IMR-90 (cell line): ENCODE measurements at regions not wholly inside any gene's neighbourhood (a gene's known extent, or its start where the extent isn't known, plus 50 kb on each side); places are given as distances from the start of the nearest gene placed in this dataset.

Experiments
- ATAC-seq: fragments of 200-7000 bp; cut with Tn5 transposase; 2 replicates; pipeline ENCODE4 v1.9.1; 2020; ENCODE audit warnings: low read depth, mild to moderate bottlenecking, moderate library complexity
- BruUV-seq: library from RNA; stranded (reverse); fragments of 400-500 nt; replicated peaks from 2 replicates; lab custom pipeline; 2021; lab: Mats Ljungman, UMichigan
- CTCF ChIA-PET: fragments of 300-600 bp; formaldehyde crosslinking; extraction: SDS; loops from one replicate; lab custom pipeline; 2021; ENCODE audit warnings: antibody characterized with exemption; lab: Yijun Ruan, JAX
- POLR2A ChIA-PET: fragments of 300-600 bp; sonication (Branson Sonifier 250); formaldehyde crosslinking; loops from one replicate; lab custom pipeline; 2022; ENCODE audit warnings: antibody characterized with exemption; ENCODE audit not compliant: unreplicated experiment; lab: Charles Lee
- DNase-seq: peaks from one replicate; pipeline ENCODE4 v3.0.0; 2013
- H2AFZ ChIP-seq: replicated peaks from 2 replicates; pipeline ENCODE3; 2013; ENCODE audit warnings: low read length, mild to moderate bottlenecking; ENCODE audit not compliant: poor library complexity
- H2AK5ac ChIP-seq: 2 replicates; pipeline ENCODE4 v1.6.1; 2013; ENCODE audit warnings: low read depth, low read length, inconsistent platforms
- H2AK9ac ChIP-seq: replicated peaks from 2 replicates; pipeline ENCODE3; 2013; ENCODE audit warnings: mild to moderate bottlenecking, low read depth, low read length, moderate library complexity; ENCODE audit not compliant: poor library complexity
- H2BK120ac ChIP-seq: 2 replicates; pipeline ENCODE4 v1.6.1; 2013; ENCODE audit warnings: low read depth, low read length, inconsistent platforms
- H2BK15ac ChIP-seq: 3 replicates; pipeline ENCODE4 v1.6.1; 2013; ENCODE audit warnings: low read depth, low read length, inconsistent platforms
- H2BK20ac ChIP-seq: 2 replicates; pipeline ENCODE4 v1.6.1; 2013; ENCODE audit warnings: low read depth, mild to moderate bottlenecking, inconsistent platforms, low read length, moderate library complexity
- H2BK5ac ChIP-seq: 2 replicates; pipeline ENCODE4 v1.6.1; 2013; ENCODE audit warnings: mild to moderate bottlenecking, low read depth, low read length, inconsistent platforms; ENCODE audit not compliant: poor library complexity, severe bottlenecking
- H3K14ac ChIP-seq: replicated peaks from 2 replicates; pipeline ENCODE4 v1.6.1; 2013; ENCODE audit warnings: low read depth, low read length, inconsistent platforms
- H3K18ac ChIP-seq: 2 replicates; pipeline ENCODE4 v1.6.1; 2013; ENCODE audit warnings: low read depth, low read length, control low read depth
- H3K23ac ChIP-seq: 2 replicates; pipeline ENCODE4 v1.6.1; 2013; ENCODE audit warnings: low read depth, low read length, inconsistent platforms
- H3K27ac ChIP-seq: 2 replicates; pipeline ENCODE4 v1.5.1; 2013; ENCODE audit warnings: mild to moderate bottlenecking, control low read depth, low read length; ENCODE audit not compliant: insufficient read depth
- H3K27me3 ChIP-seq: 2 replicates; pipeline ENCODE4 v1.6.1; 2013; ENCODE audit warnings: low read length; ENCODE audit not compliant: control insufficient read depth, insufficient read depth
- H3K36me3 ChIP-seq: 2 replicates; pipeline ENCODE4 v1.6.1; 2013; ENCODE audit warnings: low read length, mixed read lengths; ENCODE audit not compliant: control insufficient read depth, insufficient read depth
- H3K4ac ChIP-seq: 2 replicates; pipeline ENCODE4 v1.6.1; 2013; ENCODE audit warnings: low read depth, low read length, inconsistent platforms
- H3K4me1 ChIP-seq: 2 replicates; pipeline ENCODE4 v1.6.1; 2013; ENCODE audit warnings: low read length, mixed read lengths; ENCODE audit not compliant: control insufficient read depth, insufficient read depth
- H3K4me2 ChIP-seq: 2 replicates; pipeline ENCODE4 v1.6.1; 2013; ENCODE audit warnings: low read depth, mild to moderate bottlenecking, control low read depth, low read length, moderate library complexity
- H3K4me3 ChIP-seq: 2 replicates; pipeline ENCODE4 v1.5.1; 2013; ENCODE audit warnings: low read depth, mild to moderate bottlenecking, control low read depth, low read length, moderate library complexity; ENCODE audit not compliant: insufficient read depth
- H3K56ac ChIP-seq: 2 replicates; pipeline ENCODE4 v1.6.1; 2013; ENCODE audit warnings: low read length, inconsistent platforms; ENCODE audit not compliant: insufficient read depth; ENCODE audit errors: extremely low read depth
- H3K79me1 ChIP-seq, 2 experiments: 2 replicates each; pipeline ENCODE4 v1.6.1; 2013; ENCODE audit warnings: low read length in 2 of 2, inconsistent platforms in 1 of 2, low read depth in 1 of 2
- H3K9ac ChIP-seq: 2 replicates; pipeline ENCODE4 v1.6.1; 2013; ENCODE audit warnings: low read depth, low read length, control low read depth
- H3K9me1 ChIP-seq: 2 replicates; pipeline ENCODE4 v1.6.1; 2013; ENCODE audit warnings: low read length, inconsistent platforms; ENCODE audit not compliant: insufficient read depth
- H3K9me3 ChIP-seq: 2 replicates; pipeline ENCODE4 v1.6.1; 2013; ENCODE audit warnings: low read length; ENCODE audit not compliant: control insufficient read depth, insufficient read depth
- H4K20me1 ChIP-seq: 2 replicates; pipeline ENCODE4 v1.6.1; 2013; ENCODE audit warnings: low read length, inconsistent platforms; ENCODE audit not compliant: insufficient read depth
- H4K5ac ChIP-seq: 2 replicates; pipeline ENCODE4 v1.6.1; 2013; ENCODE audit warnings: mild to moderate bottlenecking, low read depth, low read length, control low read depth
- H4K8ac ChIP-seq, 2 experiments: 2 replicates each; pipeline ENCODE4 v1.6.1; 2013; ENCODE audit warnings: low read depth in 2 of 2, low read length in 2 of 2, control low read depth in 1 of 2, inconsistent platforms in 1 of 2
- H4K91ac ChIP-seq: 2 replicates; pipeline ENCODE4 v1.6.1; 2013; ENCODE audit warnings: low read depth, low read length, inconsistent platforms; ENCODE audit not compliant: insufficient read depth
- FOS ChIP-seq: fragments of 150-350 bp; IDR thresholded peaks from 2 replicates; pipeline ENCODE4 v1.6.1; 2016; ENCODE audit warnings: low read depth, low read length
- WGBS, 2 experiments: methylation state at CpG; one replicate each; pipeline versions ENCODE4 v1.1.5 to v1.1.7; 2013; ENCODE audit warnings: missing lambda C conversion rate in 2 of 2; ENCODE audit not compliant: insufficient read length in 1 of 2; ENCODE audit errors: extremely low coverage in 2 of 2; 5-methylcytosine and 5-hydroxymethylcytosine counted together
- dilution Hi-C: fragments of 300-500 bp; cut with HindIII; formaldehyde crosslinking; loops from one replicate; pipeline ENCODE4 v1.14.3; 2018; ENCODE audit warnings: low sequenced_read_pairs; ENCODE audit not compliant: unreplicated experiment
- in situ Hi-C: fragments of 300-500 bp; cut with MboI; formaldehyde crosslinking; loops from 3 replicates; pipeline ENCODE4 v1.14.3; 2019; ENCODE audit warnings: low sequenced_read_pairs, inconsistent platforms, mixed read lengths
- intact Hi-C: fragments of 100-400 bp; cut with micrococcal nuclease; formaldehyde crosslinking; loops from 2 replicates; pipeline ENCODE4 v1.10.0; 2022

DNA sequence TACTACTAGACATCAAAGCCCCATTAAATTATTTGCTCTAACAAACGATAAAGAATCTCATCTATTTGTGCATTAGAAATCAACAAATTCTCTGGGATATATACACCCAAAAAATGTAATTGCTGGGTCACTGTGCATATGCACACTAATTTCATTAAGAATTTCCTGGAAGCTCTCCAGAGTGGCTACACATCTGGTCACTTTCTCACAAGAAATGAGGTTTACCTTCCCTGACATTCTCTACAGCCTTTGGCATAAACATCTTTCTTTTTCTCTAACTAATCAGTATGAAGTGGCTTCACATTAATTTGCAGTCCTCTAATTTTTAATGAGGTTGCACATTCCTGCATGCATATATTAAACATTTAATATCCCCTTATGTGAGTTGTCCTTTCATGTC, 150.8 kb upstream of the ANO5 start:
- no peak overlapping the region for H2AK9ac ChIP-seq
- no peaks in the 10 kb centered on the region for H3K4me1 ChIP-seq
- ATAC-seq = no peak
- dilution Hi-C loops = no loop called here
- H2BK5ac ChIP-seq = no peak overlapping the region
- no TSS peak for BruUV-seq
- POLR2A ChIA-PET = no interaction called here
- H4K20me1 ChIP-seq = no peaks in the 10 kb centered on the region
- H3K4me2 ChIP-seq = no peak overlapping the region
- no peak overlapping the region for H3K4me3 ChIP-seq
- DNase-seq = no peak
- no peaks in the 10 kb centered on the region for H3K36me3 ChIP-seq
- peaks cover 17% of the 10 kb centered on the region for H3K9me3 ChIP-seq
- H3K56ac ChIP-seq = no peak overlapping the region
- no peak overlapping the region for H4K8ac ChIP-seq
- no peak overlapping the region for H3K27ac ChIP-seq
- no peak overlapping the region for H2BK15ac ChIP-seq
- no peak overlapping the region for H2BK20ac ChIP-seq
- no peak overlapping the region for H4K91ac ChIP-seq
- intact Hi-C loops = no loop called here
- no peak overlapping the region for H3K4ac ChIP-seq
- H4K5ac ChIP-seq = no peak overlapping the region
- no peak for TF ChIP-seq FOS
- no peak overlapping the region for H2BK120ac ChIP-seq
- CTCF ChIA-PET = no interaction called here
- no peak overlapping the region for H2AK5ac ChIP-seq
- no peak overlapping the region for H3K14ac ChIP-seq
- no peaks in the 10 kb centered on the region for H3K9me1 ChIP-seq
- in situ Hi-C loops = no loop called here
- no peaks in the 10 kb centered on the region for H3K27me3 ChIP-seq
- H3K18ac ChIP-seq = no peak overlapping the region
- no peaks in the 10 kb centered on the region for H3K79me1 ChIP-seq
- H3K9ac ChIP-seq = no peak overlapping the region
- no peak overlapping the region for H3K23ac ChIP-seq
- no peak overlapping the region for H2AFZ ChIP-seq
- WGBS, 2 experiments = 29% methylated on average over 1 of the region's 1 CpG; no CpG with 5 or more reads in 1 of the 2 experiments
